ENCODE measurements at regions not wholly inside any gene's neighbourhood (a gene's known extent, or its start where the extent isn't known, plus 50 kb on each side); places are given as distances from the start of the nearest gene placed in this dataset.

DNA sequence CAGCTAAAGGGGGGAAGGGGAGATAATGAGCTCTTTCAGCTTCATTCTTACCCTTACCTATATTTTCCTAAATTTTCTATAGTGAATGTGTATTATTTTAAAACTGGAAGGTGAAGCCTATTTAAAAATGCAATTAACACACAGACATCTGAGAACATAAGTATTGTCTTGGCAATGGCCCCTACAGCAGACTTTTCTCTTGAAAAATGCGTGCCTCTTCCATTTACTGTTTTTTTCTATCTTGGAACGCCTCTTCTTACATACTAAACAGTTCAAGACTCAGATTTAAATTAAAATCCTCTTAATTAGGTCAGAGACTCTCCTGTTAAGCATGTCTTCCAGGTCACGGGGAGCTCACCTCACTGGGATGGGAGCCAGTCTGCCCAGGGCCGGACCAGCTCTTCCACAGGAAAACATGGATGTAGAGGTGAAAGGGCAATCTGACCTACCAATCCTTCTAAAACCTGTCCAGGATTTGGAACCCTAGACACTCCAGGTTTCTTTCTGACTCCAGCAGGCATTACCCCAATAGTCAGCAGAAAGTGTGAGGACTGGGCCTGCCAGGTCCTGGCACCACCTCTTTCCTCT is 137.3 kb downstream of the ZNF281 start:
- TF ChIP-seq, protein P1, sequence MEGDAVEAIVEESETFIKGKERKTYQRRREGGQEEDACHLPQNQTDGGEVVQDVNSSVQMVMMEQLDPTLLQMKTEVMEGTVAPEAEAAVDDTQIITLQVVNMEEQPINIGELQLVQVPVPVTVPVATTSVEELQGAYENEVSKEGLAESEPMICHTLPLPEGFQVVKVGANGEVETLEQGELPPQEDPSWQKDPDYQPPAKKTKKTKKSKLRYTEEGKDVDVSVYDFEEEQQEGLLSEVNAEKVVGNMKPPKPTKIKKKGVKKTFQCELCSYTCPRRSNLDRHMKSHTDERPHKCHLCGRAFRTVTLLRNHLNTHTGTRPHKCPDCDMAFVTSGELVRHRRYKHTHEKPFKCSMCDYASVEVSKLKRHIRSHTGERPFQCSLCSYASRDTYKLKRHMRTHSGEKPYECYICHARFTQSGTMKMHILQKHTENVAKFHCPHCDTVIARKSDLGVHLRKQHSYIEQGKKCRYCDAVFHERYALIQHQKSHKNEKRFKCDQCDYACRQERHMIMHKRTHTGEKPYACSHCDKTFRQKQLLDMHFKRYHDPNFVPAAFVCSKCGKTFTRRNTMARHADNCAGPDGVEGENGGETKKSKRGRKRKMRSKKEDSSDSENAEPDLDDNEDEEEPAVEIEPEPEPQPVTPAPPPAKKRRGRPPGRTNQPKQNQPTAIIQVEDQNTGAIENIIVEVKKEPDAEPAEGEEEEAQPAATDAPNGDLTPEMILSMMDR (IDR thresholded peaks at IDR 0.05; ENCODE audit: poor library complexity, severe bottlenecking), result no peak
- ATAC-seq (ENCODE audit: low read depth), result no peak
- H3K27ac ChIP-seq (ENCODE audit: poor library complexity, severe bottlenecking), result no peak overlapping the region

DNA sequence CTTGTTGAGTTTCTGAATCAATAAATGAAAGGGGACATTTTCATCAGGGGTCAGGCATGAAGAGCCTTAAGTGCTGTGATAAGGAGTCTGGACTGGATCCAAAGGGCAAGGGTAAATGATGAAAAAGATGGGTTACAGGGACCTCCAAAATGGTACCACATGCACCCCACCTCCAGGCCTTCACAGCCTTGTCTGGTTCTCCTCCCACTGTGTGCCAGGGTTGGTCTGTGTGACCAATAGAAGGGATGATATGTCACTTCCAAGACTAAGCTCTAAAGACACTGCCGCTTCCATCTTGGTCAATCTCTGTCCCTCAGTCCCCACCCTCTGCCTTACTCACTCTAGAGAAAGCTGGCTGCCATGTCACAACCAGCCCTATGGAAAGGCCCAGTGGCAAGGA is 140.6 kb downstream of the ZNF281 start:
- TF ChIP-seq, protein P1 (IDR thresholded peaks at IDR 0.05; ENCODE audit: poor library complexity, severe bottlenecking), result no peak
- no peak for ATAC-seq (ENCODE audit: low read depth)
- H3K27ac ChIP-seq (ENCODE audit: poor library complexity, severe bottlenecking), result no peak overlapping the region

More for the DNA sequence above, 137.3 kb downstream of the ZNF281 start:
- H3K36me3 ChIP-seq (ENCODE audit: low read depth), result no peaks in the 10 kb centered on the region
- H3K4me3 ChIP-seq (ENCODE audit: severe bottlenecking), result no peak overlapping the region
- H3K4me1 ChIP-seq (ENCODE audit: insufficient read depth, poor library complexity, severe bottlenecking), result no peaks in the 10 kb centered on the region
- no peaks in the 10 kb centered on the region for H3K9me3 ChIP-seq (ENCODE audit: severe bottlenecking)
- H3K27me3 ChIP-seq (ENCODE audit: insufficient read depth, poor library complexity, severe bottlenecking), result no peaks in the 10 kb centered on the region
- no peak for DNase-seq (ENCODE audit: low spot score)

DNA sequence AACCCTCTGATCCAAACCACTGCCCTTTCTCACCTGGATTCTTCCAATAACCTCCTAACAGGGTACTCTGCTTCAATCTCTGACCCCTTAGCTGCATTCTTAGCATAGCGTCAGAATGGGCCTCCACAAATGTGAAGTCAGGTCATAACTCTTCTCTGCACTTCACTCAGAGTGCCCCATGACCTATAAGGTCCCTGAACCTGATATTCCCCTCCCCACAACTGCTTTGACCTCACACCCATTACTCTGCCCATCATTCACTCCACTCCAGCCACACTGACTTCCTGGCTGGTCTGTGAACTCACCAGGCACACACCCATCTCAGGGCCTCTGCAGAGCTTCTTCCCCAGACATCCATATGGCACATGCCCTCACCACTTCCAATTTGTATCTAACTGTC is 141.9 kb downstream of the ZNF281 start:
- Histone ChIP-seq H3K27me3 (ENCODE audit: insufficient read depth, poor library complexity, severe bottlenecking) (no peaks in the 10 kb centered on the region), H3K36me3 (ENCODE audit: low read depth) (no peaks in the 10 kb centered on the region), H3K4me1 (ENCODE audit: insufficient read depth, poor library complexity, severe bottlenecking) (no peaks in the 10 kb centered on the region), H3K9me3 (ENCODE audit: severe bottlenecking) (peaks cover 2% of the 10 kb centered on the region), H3K4me3 (ENCODE audit: severe bottlenecking) (no peak overlapping the region), H3K27ac (ENCODE audit: poor library complexity, severe bottlenecking) (no peak overlapping the region)
- no peak for ATAC-seq (ENCODE audit: low read depth)
- TF ChIP-seq, protein P1 (IDR thresholded peaks at IDR 0.05; ENCODE audit: poor library complexity, severe bottlenecking), result no peak
- no peak for DNase-seq (ENCODE audit: low spot score)

More for the DNA sequence above, 140.6 kb downstream of the ZNF281 start:
- Histone ChIP-seq H3K4me3 (ENCODE audit: severe bottlenecking) (no peak overlapping the region), H3K36me3 (ENCODE audit: low read depth) (no peaks in the 10 kb centered on the region), H3K9me3 (ENCODE audit: severe bottlenecking) (peaks cover 2% of the 10 kb centered on the region), H3K27me3 (ENCODE audit: insufficient read depth, poor library complexity, severe bottlenecking) (no peaks in the 10 kb centered on the region), H3K4me1 (ENCODE audit: insufficient read depth, poor library complexity, severe bottlenecking) (no peaks in the 10 kb centered on the region)
- DNase-seq (ENCODE audit: low spot score), result no peak

DNA sequence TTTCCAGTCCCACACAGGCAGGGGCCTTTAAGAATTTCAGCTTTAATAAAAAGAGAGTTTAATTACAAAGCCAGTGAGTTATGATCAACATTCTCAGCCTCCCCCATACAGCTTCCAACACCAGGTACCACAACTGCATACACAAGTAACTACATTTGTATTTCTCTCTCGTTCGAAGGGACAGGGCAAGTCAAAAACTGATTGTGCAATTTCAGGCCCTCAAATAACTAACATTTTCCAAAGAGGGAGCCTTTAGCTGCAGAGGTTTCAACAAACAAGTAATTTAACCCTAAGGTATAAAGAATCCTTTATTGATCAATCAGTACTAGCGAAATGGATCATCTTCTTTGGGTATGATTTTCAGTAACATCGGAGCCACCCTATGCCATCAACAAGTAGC is 142.4 kb downstream of the ZNF281 start:
- TF ChIP-seq, protein P1 (IDR thresholded peaks at IDR 0.05; ENCODE audit: poor library complexity, severe bottlenecking), result no peak
- ATAC-seq (ENCODE audit: low read depth) (no peak), DNase-seq (ENCODE audit: low spot score) (no peak)
- Histone ChIP-seq H3K27ac (ENCODE audit: poor library complexity, severe bottlenecking) (no peak overlapping the region), H3K4me3 (ENCODE audit: severe bottlenecking) (no peak overlapping the region), H3K4me1 (ENCODE audit: insufficient read depth, poor library complexity, severe bottlenecking) (no peaks in the 10 kb centered on the region), H3K9me3 (ENCODE audit: severe bottlenecking) (peaks cover 2% of the 10 kb centered on the region), H3K27me3 (ENCODE audit: insufficient read depth, poor library complexity, severe bottlenecking) (no peaks in the 10 kb centered on the region), H3K36me3 (ENCODE audit: low read depth) (no peaks in the 10 kb centered on the region)

DNA sequence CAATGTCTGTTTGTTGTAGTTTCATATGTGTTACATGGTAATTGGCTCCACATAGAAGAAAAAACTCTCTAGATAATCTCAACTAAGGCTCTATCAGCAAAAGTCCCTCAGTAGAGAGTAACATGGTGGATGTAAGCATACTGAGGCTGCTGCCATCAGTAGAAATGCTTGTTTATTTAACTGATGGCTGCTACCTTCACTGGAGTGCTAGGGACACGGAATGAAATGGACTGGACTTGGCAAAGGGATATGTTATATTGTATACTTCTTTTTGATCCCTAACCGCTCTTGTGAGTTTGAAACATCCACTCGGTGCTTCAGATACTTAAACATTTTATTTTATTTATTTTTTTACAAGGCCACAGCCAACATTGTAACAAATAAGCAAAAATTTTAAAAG is 143.0 kb downstream of the ZNF281 start:
- H3K4me3 ChIP-seq (ENCODE audit: severe bottlenecking), result no peak overlapping the region
- no peak overlapping the region for H3K27ac ChIP-seq (ENCODE audit: poor library complexity, severe bottlenecking)
- H3K4me1 ChIP-seq (ENCODE audit: insufficient read depth, poor library complexity, severe bottlenecking), result no peaks in the 10 kb centered on the region
- ATAC-seq (ENCODE audit: low read depth), result no peak
- peaks cover 2% of the 10 kb centered on the region for H3K9me3 ChIP-seq (ENCODE audit: severe bottlenecking)
- H3K27me3 ChIP-seq (ENCODE audit: insufficient read depth, poor library complexity, severe bottlenecking), result no peaks in the 10 kb centered on the region
- no peaks in the 10 kb centered on the region for H3K36me3 ChIP-seq (ENCODE audit: low read depth)
- TF ChIP-seq, protein P1 (IDR thresholded peaks at IDR 0.05; ENCODE audit: poor library complexity, severe bottlenecking), result no peak
- no peak for DNase-seq (ENCODE audit: low spot score)

All from RWPE2 (cell line).